SU-DHL-6 (cell line): ENCODE measurements at regions not wholly inside any gene's neighbourhood (a gene's known extent, or its start where the extent isn't known, plus 50 kb on each side); places are given as distances from the start of the nearest gene placed in this dataset.

ENCODE experiments used
- EZH2phosphoT487 ChIP-seq: fragments of 200-600 bp; sonication (generic), shearing (Covaris generic); conservative IDR thresholded peaks from 2 replicates; pipeline ENCODE4 v1.6.1; 2018; ENCODE audit warnings: mild to moderate bottlenecking, antibody characterized with exemption, low read length, moderate library complexity, mixed read lengths
- TF ChIP-seq, protein P1 (sequence below): fragments of 200-600 bp; sonication (generic); IDR thresholded peaks from one replicate; pipeline ENCODE4 v1.5.1; 2017; ENCODE audit warnings: antibody characterized with exemption, mild to moderate bottlenecking, low read length, moderate library complexity; ENCODE audit not compliant: insufficient read depth, poor library complexity, severe bottlenecking

DNA sequence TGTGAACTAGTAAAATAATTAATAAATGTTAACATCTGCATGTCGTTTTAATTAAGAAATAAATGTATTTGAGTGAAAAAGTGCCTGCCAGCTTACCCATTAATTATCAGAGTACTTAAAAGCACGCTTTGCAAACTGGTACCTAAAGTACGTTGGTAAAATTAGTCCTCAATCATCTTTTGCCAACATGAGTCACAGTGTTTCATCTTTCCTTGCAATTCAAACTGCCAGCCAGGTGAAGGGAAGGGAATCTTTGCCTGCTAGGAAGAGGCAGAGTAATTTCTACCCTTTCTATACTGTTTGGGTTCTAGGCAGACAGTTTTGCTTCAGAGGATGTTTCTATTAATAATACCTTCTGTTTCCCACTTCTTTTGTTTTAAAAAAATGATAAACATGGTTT lies 57.2 kb upstream of the CNIH3 start:
- TF ChIP-seq, protein P1, sequence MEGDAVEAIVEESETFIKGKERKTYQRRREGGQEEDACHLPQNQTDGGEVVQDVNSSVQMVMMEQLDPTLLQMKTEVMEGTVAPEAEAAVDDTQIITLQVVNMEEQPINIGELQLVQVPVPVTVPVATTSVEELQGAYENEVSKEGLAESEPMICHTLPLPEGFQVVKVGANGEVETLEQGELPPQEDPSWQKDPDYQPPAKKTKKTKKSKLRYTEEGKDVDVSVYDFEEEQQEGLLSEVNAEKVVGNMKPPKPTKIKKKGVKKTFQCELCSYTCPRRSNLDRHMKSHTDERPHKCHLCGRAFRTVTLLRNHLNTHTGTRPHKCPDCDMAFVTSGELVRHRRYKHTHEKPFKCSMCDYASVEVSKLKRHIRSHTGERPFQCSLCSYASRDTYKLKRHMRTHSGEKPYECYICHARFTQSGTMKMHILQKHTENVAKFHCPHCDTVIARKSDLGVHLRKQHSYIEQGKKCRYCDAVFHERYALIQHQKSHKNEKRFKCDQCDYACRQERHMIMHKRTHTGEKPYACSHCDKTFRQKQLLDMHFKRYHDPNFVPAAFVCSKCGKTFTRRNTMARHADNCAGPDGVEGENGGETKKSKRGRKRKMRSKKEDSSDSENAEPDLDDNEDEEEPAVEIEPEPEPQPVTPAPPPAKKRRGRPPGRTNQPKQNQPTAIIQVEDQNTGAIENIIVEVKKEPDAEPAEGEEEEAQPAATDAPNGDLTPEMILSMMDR, result no peak
- no peak for TF ChIP-seq EZH2phosphoT487
